ENCODE measurements at regions not wholly inside any gene's neighbourhood (a gene's known extent, or its start where the extent isn't known, plus 50 kb on each side); places are given as distances from the start of the nearest gene placed in this dataset.

GRCh38 chr21:25827513-25827912, 92.7 kb downstream of the GABPA start (continued):
- TF ChIP-seq CTCF (conservative IDR thresholded peaks at IDR 0.05; ENCODE audit: low read depth in 2 of 2) (no peak), EZH2 (IDR thresholded peaks at IDR 0.05; ENCODE audit: low read depth, unreplicated experiment) (no peak), CREB1 (CRISPR knock-in tag; IDR thresholded peaks at IDR 0.05; ENCODE audit: low read depth) (no peak), NANOG (IDR thresholded peaks at IDR 0.05; ENCODE audit: borderline replicate concordance) (no peak), JUNB (IDR thresholded peaks at IDR 0.05; ENCODE audit: unreplicated experiment) (no peak), EZH2phosphoT487 (IDR thresholded peaks at IDR 0.05; ENCODE audit: unreplicated experiment) (no peak), ZNF331 (CRISPR knock-in tag; IDR thresholded peaks at IDR 0.05; ENCODE audit: low read depth) (no peak)
